Kidney (tissue), 13 donors: ENCODE measurements at regions not wholly inside any gene's neighbourhood (a gene's known extent, or its start where the extent isn't known, plus 50 kb on each side); places are given as distances from the start of the nearest gene placed in this dataset.

Experiments used
- DNase-seq, 5 donors: peaks; one replicate each; pipeline ENCODE4 v3.0.0-alpha.2; 2013 to 2020
- FAIRE-seq: peaks from 2 replicates; lab custom pipeline; 2012; peaks lifted over from hg19 to GRCh38; lab: Jason Lieb, UNC
- H3K27ac ChIP-seq, 2 donors: one replicate each; pipeline ENCODE4 v1.7.0; 2013; ENCODE audit warnings: low read depth in 2 of 2, low read length in 2 of 2, inconsistent platforms in 1 of 2
- H3K27me3 ChIP-seq: one replicate; pipeline ENCODE4 v1.7.1; 2013; ENCODE audit warnings: low read length, inconsistent platforms; ENCODE audit not compliant: control insufficient read depth, insufficient read depth
- H3K36me3 ChIP-seq, 3 donors: one replicate each; pipeline versions ENCODE4 v1.7.0 to v1.7.1; 2013; ENCODE audit warnings: low read length in 3 of 3, control low read depth in 1 of 3, inconsistent platforms in 1 of 3; ENCODE audit not compliant: insufficient read depth in 3 of 3, control insufficient read depth in 2 of 3
- H3K4me1 ChIP-seq, 3 donors: one replicate each; pipeline versions ENCODE4 v1.7.0 to v1.7.1; 2013; ENCODE audit warnings: low read length in 3 of 3, inconsistent platforms in 1 of 3, low read depth in 1 of 3; ENCODE audit not compliant: control insufficient read depth in 2 of 3, insufficient read depth in 2 of 3
- H3K4me3 ChIP-seq, 3 donors: one replicate each; pipeline versions ENCODE4 v1.7.0 to v1.8.1; 2013; ENCODE audit warnings: low read length in 3 of 3, control low read depth in 1 of 3, inconsistent platforms in 1 of 3
- H3K9ac ChIP-seq, 3 donors: one replicate each; pipeline versions ENCODE4 v1.7.0 to v1.7.1; 2013; ENCODE audit warnings: low read length in 3 of 3, control low read depth in 1 of 3, inconsistent platforms in 1 of 3
- H3K9me3 ChIP-seq, 3 donors: one replicate each; pipeline versions ENCODE4 v1.7.0 to v1.7.1; 2013; ENCODE audit warnings: low read length in 3 of 3, control low read depth in 1 of 3, inconsistent platforms in 1 of 3; ENCODE audit not compliant: control insufficient read depth in 2 of 3, insufficient read depth in 1 of 3
- CTCF ChIP-seq: IDR thresholded peaks from 3 replicates; pipeline ENCODE4 v1.5.1; 2012; ENCODE audit warnings: mild to moderate bottlenecking, moderate library complexity, borderline replicate concordance; ENCODE audit not compliant: insufficient read depth; ENCODE audit errors: extremely low read depth
- intact Hi-C: fragments of 100-400 bp; cut with DNase I; formaldehyde crosslinking; loops from one replicate; pipeline ENCODE4 v1.11.1; 2022
- donor health status: control.
- donor health status: control.
- donor health status: control.
- donor health status: control.
- donor health status: control.
- donor health status: DM: yes; HTN: yes; CAD: no.
- donor health status: Normal renal cell carcinoma (clear cell type).

GRCh38 chr3:94304954-94305353, 242.1 kb downstream of the NSUN3 start:
- FAIRE-seq: no peak
- Histone ChIP-seq H3K27me3 (no peaks in the 10 kb centered on the region), H3K9me3 (no peaks in the 10 kb centered on the region), H3K9ac (no peak overlapping the region), H3K27ac (no peak overlapping the region), H3K4me3 (no peak overlapping the region), H3K4me1 (no peaks in the 10 kb centered on the region), H3K36me3 (no peaks in the 10 kb centered on the region)
- no peak for DNase-seq
- TF ChIP-seq CTCF: no peak
- intact Hi-C loops: no loop called here

GRCh38 chr3:94305835-94306611, 243.2 kb downstream of the NSUN3 start:
- no peak overlapping the region for H3K27ac ChIP-seq
- no peak overlapping the region for H3K9ac ChIP-seq
- intact Hi-C loops: no loop called here
- peak in 3 of 5 donors; percentile 17 to 36 (median 33) for DNase-seq
- H3K36me3 ChIP-seq: no peaks in the 10 kb centered on the region
- no peak overlapping the region for H3K4me3 ChIP-seq
- H3K4me1 ChIP-seq: no peaks in the 10 kb centered on the region
- H3K9me3 ChIP-seq: no peaks in the 10 kb centered on the region
- TF ChIP-seq CTCF: no peak
- no peak for FAIRE-seq
- no peaks in the 10 kb centered on the region for H3K27me3 ChIP-seq

GRCh38 chr3:94307588-94307987, 244.7 kb downstream of the NSUN3 start:
- no peak overlapping the region for H3K27ac ChIP-seq
- H3K4me1 ChIP-seq: no peaks in the 10 kb centered on the region
- H3K9me3 ChIP-seq: no peaks in the 10 kb centered on the region
- H3K27me3 ChIP-seq: no peaks in the 10 kb centered on the region
- H3K36me3 ChIP-seq: no peaks in the 10 kb centered on the region
- FAIRE-seq (no peak), DNase-seq (no peak)
- H3K9ac ChIP-seq: no peak overlapping the region
- TF ChIP-seq CTCF: no peak
- H3K4me3 ChIP-seq: no peak overlapping the region
- intact Hi-C loops: no loop called here
